ENCODE measurements at regions not wholly inside any gene's neighbourhood (a gene's known extent, or its start where the extent isn't known, plus 50 kb on each side); places are given as distances from the start of the nearest gene placed in this dataset.
A peak's percentile ranks its signal among the peaks of the same experiment; 100 is the strongest.

DNA sequence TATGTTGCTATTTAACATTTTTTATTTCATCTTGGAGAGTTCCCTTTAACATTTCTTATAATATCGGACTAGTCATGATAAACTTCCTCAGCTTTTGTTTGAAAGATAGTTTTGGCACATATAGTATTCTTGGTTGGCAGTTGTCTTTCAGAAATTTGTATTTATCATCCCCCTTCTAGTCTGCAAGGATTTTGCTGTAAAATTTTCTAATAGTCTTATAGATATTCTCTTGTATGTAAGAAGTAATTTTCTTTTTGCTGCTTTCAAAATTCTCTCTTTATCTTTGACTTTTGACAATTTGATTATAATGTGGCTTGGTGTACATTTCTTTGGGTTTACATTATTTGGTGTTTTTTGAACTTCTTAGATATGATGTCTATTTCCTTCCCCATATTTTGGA lies 116.0 kb upstream of the AVPR1A start:
- DNase-seq (ENCODE audit: low read depth in 2 of 3, low spot score in 2 of 3): no peak

DNA sequence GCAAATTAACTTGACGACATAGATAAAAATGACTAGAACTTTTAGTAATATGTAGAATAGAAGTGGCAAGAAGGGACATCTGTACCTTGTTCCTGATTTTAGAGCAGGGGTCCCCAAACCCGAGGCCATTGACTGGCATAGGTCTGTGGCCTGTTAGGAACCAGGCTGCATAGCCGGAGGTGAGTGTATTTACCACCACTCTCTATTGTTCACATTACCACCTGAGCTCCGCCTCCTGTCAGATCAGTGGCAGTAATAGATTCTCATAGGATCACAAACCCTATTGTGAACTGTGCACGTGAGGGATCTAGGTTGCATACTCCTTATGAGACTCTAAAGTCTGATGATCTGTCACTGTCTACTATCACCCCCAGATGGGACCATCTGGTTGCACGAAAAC lies 113.6 kb upstream of the AVPR1A start:
- no peak for DNase-seq (ENCODE audit: low read depth in 2 of 3, low spot score in 2 of 3)

DNA sequence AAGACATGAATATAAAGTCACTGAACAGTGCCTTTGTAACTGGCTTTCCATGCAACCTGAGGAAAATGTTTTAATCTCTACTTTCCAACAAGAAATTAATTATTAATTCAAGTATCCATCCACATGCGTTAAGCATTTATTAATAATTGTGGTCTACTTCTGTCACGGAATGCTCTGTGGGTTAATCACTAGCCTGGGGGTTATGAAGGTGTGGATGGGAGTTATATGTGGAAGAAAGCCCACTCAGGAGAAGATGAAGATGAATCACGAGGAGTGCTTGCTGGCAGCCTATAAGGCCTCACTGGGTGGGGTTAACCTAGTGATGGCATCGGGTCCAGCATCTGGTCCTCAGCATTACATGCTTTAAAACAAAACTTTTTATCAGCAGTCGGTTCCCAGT lies 99.5 kb upstream of the AVPR1A start:
- no peak for DNase-seq (ENCODE audit: low read depth in 2 of 3, low spot score in 2 of 3)

DNA sequence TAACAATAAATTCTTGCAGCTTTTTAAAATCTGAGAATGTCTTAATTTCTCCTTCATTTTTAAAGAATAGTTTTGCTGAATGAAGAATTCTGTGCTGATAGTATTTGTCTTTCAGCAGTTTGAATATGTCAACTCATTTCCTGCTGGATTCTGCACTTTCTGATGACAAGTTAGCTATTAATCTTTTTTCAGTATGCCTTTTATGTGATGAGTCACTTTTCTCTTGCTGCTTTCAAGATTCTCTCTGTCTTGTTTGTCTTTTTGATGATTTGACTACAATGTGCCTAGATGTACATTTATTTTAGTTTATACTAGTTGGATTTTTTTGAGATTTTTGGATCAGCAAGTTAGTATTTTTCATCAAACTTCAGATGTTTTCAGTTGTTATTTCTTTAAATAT lies 87.9 kb upstream of the AVPR1A start:
- no peak for DNase-seq (ENCODE audit: low read depth in 2 of 3, low spot score in 2 of 3)

DNA sequence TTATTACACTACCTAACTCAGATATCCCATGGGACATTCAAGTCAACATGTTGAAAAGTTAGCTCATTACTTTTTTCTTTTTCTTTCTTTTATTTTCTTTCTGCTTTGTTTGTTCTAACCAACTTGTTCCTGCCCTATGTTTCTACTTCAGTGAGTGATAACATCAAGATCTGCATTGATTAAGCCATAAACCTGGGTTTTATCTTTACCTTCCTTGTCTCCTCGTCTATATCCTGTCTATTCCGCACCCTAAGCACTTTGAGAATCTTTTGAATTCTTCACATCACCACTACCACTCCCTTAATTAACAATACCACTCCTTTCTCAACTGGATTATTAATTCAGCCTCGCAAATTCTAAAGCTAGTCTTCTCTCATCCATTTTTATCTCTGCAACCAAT lies 81.9 kb upstream of the AVPR1A start:
- no peak for DNase-seq (ENCODE audit: low read depth in 2 of 3, low spot score in 2 of 3)

DNA sequence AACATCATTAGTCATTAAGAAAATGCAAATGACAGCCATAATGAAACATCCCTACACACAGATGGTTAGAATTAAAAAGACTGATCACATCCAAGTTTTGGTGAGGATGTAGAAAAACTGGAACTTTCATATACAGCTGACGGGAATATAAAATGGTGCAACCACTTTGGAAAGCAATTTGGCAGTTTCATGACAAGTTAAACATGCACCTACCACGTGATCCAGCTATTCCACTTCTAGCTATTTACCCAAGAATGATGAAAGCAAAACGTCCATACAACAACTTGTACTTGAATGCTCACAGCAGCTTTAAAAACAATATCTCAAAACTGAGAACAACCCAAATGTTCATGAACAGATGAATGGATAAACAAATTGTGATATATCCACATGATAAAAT lies 77.9 kb upstream of the AVPR1A start:
- DNase-seq (ENCODE audit: low read depth in 2 of 3, low spot score in 2 of 3): no peak

DNA sequence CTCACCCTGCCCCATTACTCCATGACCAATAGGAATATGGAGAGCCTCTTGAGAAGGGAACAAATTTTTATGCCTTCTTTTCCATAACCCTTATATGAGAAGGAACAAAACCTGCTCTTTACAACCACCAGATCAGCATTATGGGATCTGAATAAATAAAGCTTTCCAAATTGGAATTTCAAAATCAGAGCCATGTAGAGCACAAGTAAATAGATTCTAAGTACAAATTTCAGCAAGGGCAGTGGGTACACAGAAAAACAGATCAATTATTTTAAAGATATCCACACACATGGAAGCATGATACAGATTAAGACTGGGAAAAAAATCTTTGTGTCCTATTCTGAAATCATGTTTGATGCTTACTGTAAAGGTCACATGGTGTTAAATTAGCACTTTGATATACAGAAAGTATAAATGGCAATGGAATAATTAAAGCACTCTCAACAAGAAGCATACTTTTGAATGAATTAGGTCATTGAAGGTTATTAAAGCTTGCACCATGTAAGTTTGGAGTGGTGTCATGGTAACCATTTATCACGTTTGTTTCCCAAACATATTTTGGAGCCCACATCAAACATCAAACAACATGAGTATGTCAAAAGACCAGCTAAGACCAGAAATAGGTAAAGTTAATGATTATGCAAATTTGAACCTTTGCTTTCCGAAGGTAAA lies 75.9 kb upstream of the AVPR1A start:
- DNase-seq (ENCODE audit: low read depth in 2 of 3, low spot score in 2 of 3): no peak

DNA sequence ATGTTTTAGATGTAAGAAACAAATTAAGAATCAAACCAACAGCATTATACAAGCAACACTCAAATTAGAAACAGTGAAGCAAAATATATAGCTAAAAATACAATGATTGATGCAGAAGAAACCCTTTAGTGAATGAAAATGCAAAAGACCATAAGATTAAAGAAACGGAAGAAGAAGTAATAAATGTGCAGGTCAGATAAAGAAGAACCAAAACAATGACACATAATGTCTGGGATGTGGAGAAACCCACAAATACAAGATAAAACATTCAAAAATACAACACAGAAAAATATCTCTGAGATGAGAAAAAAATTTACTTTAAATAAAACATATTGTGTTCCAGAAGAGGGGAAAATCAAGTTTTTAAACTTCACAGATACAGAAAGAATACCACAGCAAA lies 73.4 kb upstream of the AVPR1A start:
- DNase-seq (ENCODE audit: low read depth in 2 of 3, low spot score in 2 of 3): peak in 2 of 3 donors; percentile 10 to 22

DNA sequence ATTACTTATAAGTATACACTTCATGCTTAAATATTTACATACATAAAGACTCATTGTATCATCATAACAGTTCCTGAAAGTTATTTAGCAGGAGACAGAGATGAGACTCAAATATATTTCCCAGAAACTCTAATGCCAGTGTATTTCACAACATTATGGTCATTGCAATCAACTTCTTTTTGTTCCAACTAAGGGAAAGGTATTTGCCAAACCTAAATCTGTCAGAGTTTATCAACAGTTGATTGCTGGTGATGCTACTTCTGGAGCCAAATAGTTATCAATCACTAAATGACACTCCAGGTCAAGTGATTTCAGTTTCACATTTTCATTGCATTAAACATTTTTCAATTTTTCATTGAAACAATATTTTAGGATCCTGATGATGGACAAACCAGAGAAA lies 72.1 kb upstream of the AVPR1A start:
- no peak for DNase-seq (ENCODE audit: low read depth in 2 of 3, low spot score in 2 of 3)

DNA sequence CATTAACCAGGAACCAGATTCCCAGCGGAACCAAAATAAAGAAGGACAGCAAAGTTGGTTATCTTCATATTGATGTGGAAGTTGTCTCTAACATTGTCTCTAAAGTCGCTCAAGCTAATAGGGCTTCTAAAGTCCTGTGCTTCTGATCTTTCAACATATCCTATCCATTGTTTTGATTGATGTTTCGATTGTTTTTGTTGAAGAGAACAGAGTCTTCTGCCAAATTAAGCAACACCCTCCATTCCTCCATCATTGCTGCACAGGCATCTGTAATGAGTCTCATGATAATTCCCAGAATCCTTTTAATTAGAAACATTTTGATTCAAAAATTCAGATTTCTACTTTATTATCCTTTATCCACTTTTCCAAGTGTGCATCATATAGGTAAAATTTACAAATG lies 71.6 kb upstream of the AVPR1A start:
- no peak for DNase-seq (ENCODE audit: low read depth in 2 of 3, low spot score in 2 of 3)

DNA sequence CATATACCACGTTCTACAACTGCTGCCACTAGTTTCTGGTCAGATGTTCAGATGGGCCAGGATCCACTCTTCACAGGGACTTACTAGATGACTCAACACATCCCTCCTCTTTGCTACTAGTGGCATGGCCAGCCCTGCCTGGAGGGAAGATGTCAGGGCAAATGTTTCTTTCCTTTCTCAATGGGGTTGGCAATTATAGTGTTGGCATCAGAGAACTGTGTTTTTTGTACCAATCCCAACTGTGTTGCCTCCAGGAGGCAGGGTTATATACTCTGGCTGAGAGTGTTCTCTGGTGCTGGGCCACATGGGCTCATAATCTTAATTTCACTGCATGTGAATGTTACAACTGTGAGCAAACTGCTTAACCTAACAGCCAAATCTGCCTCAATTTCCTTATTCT lies 69.9 kb upstream of the AVPR1A start:
- DNase-seq (ENCODE audit: low read depth in 2 of 3, low spot score in 2 of 3): peak in 1 of 3 donors; percentile 18

DNA sequence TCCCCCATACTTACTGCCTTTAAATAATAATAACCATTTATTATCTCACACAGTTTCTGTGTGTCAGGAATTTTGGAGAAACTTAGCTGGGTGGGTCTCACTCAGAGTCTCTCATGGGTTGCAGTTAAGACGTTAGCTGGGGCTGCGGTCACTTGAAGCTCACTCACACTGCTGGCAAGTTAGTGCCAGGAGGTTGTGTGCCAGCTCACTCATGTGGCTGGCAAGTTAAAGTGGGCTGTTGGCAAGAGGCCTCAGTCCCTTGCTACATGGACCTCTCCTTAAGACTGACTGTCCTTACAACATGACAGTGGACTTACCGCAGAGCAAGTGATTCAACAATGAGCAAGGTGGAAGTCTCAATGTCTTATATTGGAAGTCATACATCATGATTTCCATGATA lies 61.3 kb upstream of the AVPR1A start:
- DNase-seq (ENCODE audit: low read depth in 2 of 3, low spot score in 2 of 3): no peak

DNA sequence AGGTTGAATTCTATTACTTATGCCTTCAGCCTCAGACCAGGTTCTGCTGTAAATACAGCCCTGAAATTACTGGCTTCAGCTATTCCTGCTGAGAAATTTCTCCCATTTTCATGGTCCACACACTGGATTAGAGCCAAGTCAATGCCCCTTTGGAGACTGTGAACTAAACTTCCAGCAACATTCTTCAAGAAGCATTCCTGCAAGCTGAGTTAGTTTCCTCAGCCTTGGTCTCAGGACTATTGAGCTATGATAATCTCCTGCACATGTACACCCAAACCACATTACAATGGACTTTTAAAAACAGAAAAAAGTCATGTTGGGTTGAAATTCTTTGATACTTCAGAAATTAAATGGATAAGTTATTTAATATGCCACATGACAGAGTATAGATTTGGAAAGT lies 58.0 kb upstream of the AVPR1A start:
- DNase-seq (ENCODE audit: low read depth in 2 of 3, low spot score in 2 of 3): no peak

DNA sequence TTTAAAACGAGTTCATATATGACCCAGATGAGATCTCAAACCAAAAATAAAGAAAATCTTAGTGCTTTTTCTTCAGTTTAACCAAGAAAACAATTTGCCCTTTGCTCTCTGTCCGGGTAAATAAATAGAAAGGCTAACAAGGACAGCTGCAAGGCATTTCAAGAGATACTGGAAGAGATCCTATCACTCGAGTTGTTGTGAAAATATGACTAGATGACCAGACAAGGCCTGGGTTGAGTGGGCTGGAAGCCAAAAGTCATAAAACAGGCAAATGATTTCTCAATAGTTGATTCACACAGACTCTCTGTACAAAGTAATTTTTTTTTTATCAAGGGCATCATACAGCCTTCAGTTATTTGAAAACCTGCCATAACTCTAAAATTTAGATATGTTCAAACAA lies 55.9 kb upstream of the AVPR1A start:
- peak in 1 of 3 donors; percentile 1 for DNase-seq (ENCODE audit: low read depth in 2 of 3, low spot score in 2 of 3)

DNA sequence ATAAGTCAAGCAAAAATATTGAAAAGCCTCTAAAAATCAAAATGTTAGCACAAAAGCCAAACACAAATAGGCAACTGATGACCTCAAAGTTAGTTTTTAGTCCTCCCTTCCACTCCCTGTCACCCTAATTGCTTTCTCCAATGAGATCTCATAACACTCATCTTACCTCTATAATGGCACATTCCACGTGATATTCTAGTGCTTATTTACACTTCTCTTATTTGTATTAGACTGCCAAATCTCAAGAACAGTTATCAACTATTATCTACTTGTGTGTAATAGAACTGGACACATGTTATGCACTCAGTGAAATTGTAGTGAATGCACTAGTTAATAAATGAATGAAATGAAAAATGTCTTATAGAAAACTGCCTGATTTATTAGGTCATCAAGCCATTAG lies 55.5 kb upstream of the AVPR1A start:
- no peak for DNase-seq (ENCODE audit: low read depth in 2 of 3, low spot score in 2 of 3)
